ENCODE measurements at regions not wholly inside any gene's neighbourhood (a gene's known extent, or its start where the extent isn't known, plus 50 kb on each side); places are given as distances from the start of the nearest gene placed in this dataset.

DNA sequence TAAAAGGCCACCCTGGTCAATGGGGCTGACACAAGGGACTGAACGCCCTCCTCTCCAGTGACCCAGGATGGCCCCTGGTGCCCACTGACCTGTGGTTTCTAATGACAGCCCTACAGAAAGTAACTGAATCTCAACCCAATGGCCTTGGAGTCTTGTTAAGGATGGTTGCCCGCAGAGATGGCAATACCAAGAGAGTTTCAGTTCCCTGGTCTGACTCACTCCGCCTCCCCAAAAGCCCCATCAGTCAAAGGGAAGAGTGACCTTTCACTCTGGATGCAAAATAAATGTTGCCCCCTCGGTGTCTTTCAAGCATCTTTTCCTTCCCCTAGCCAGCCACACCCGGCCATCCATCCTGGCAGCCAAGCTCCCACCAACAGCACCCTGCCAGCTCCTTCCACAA lies 57.7 kb upstream of the ISX start:
- TF ChIP-seq, protein P1, sequence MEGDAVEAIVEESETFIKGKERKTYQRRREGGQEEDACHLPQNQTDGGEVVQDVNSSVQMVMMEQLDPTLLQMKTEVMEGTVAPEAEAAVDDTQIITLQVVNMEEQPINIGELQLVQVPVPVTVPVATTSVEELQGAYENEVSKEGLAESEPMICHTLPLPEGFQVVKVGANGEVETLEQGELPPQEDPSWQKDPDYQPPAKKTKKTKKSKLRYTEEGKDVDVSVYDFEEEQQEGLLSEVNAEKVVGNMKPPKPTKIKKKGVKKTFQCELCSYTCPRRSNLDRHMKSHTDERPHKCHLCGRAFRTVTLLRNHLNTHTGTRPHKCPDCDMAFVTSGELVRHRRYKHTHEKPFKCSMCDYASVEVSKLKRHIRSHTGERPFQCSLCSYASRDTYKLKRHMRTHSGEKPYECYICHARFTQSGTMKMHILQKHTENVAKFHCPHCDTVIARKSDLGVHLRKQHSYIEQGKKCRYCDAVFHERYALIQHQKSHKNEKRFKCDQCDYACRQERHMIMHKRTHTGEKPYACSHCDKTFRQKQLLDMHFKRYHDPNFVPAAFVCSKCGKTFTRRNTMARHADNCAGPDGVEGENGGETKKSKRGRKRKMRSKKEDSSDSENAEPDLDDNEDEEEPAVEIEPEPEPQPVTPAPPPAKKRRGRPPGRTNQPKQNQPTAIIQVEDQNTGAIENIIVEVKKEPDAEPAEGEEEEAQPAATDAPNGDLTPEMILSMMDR (IDR thresholded peaks at IDR 0.05), result no peak
- no peak for TF ChIP-seq POLR2A (IDR thresholded peaks at IDR 0.05)

All from heart left ventricle (tissue), 13 donors.